HG03457 (cell line): ENCODE measurements at regions not wholly inside any gene's neighbourhood (a gene's known extent, or its start where the extent isn't known, plus 50 kb on each side); places are given as distances from the start of the nearest gene placed in this dataset.
"Not testable (repeated sequence)": the region's sequence is repeated elsewhere in the genome, so short reads cannot be mapped to it uniquely, and the experiment has no call there.

Source experiments
- ATAC-seq: cut with Tn5 transposase; IDR thresholded peaks from one replicate; pipeline ENCODE4 v1.9.1; 2021; ENCODE audit warnings: moderate number of reproducible peaks; ENCODE audit not compliant: unreplicated experiment

- ATAC-seq: no peak
Measured at GRCh38 chr5:91839721-91840120, 456.6 kb upstream of the ARRDC3 start.

- ATAC-seq: no peak
Measured at GRCh38 chr5:91839233-91839632, 456.1 kb upstream of the ARRDC3 start.

- ATAC-seq: no peak
Measured at GRCh38 chr5:91830361-91830953, 447.3 kb upstream of the ARRDC3 start.

GRCh38 chr5:91825618-91826017, 442.5 kb upstream of the ARRDC3 start:
- ATAC-seq: no peak

GRCh38 chr5:91824406-91824805, 441.3 kb upstream of the ARRDC3 start:
- no peak for ATAC-seq

- ATAC-seq: no peak
Measured at GRCh38 chr5:91820874-91821273, 437.8 kb upstream of the ARRDC3 start.

GRCh38 chr5:91816681-91817080, 433.6 kb upstream of the ARRDC3 start:
- no peak for ATAC-seq

- ATAC-seq: no peak
Measured at GRCh38 chr5:91797576-91797975, 414.5 kb upstream of the ARRDC3 start.

GRCh38 chr5:91794856-91795548, 411.9 kb upstream of the ARRDC3 start:
- ATAC-seq: no peak

GRCh38 chr5:91794455-91794854, 411.3 kb upstream of the ARRDC3 start:
- ATAC-seq: no peak

GRCh38 chr5:91787718-91788117, 404.6 kb upstream of the ARRDC3 start:
- ATAC-seq: no peak

- no peak for ATAC-seq
Measured at GRCh38 chr5:91777671-91778070, 394.6 kb upstream of the ARRDC3 start.

- no peak for ATAC-seq
Measured at GRCh38 chr5:91776249-91776648, 393.1 kb upstream of the ARRDC3 start.

GRCh38 chr5:91770400-91770799, 387.3 kb upstream of the ARRDC3 start:
- no peak for ATAC-seq

GRCh38 chr5:91757383-91757782, 374.3 kb upstream of the ARRDC3 start:
- ATAC-seq: not testable (repeated sequence)

GRCh38 chr5:91754990-91755389, 371.9 kb upstream of the ARRDC3 start:
- ATAC-seq: no peak

GRCh38 chr5:91744470-91744869, 361.4 kb upstream of the ARRDC3 start:
- ATAC-seq: not testable (repeated sequence)

- no peak for ATAC-seq
Measured at GRCh38 chr5:91742550-91742949, 359.4 kb upstream of the ARRDC3 start.

- ATAC-seq: no peak
Measured at GRCh38 chr5:91741764-91742505, 358.8 kb upstream of the ARRDC3 start.

GRCh38 chr5:91730026-91730425, 346.9 kb upstream of the ARRDC3 start:
- no peak for ATAC-seq

GRCh38 chr5:91727463-91727862, 344.3 kb upstream of the ARRDC3 start:
- ATAC-seq: no peak
